Mesenteric fat pad (tissue), 1 donor: ENCODE measurements at regions not wholly inside any gene's neighbourhood (a gene's known extent, or its start where the extent isn't known, plus 50 kb on each side); places are given as distances from the start of the nearest gene placed in this dataset.
"Not testable (repeated sequence)": the region's sequence is repeated elsewhere in the genome, so short reads cannot be mapped to it uniquely, and the experiment has no call there.

Experiments
- DNase-seq: peaks from one replicate; pipeline ENCODE4 v3.0.0-alpha.2; 2020; ENCODE audit warnings: low spot score
- donor health status: DM: yes; HTN: yes; CAD: no.

DNA sequence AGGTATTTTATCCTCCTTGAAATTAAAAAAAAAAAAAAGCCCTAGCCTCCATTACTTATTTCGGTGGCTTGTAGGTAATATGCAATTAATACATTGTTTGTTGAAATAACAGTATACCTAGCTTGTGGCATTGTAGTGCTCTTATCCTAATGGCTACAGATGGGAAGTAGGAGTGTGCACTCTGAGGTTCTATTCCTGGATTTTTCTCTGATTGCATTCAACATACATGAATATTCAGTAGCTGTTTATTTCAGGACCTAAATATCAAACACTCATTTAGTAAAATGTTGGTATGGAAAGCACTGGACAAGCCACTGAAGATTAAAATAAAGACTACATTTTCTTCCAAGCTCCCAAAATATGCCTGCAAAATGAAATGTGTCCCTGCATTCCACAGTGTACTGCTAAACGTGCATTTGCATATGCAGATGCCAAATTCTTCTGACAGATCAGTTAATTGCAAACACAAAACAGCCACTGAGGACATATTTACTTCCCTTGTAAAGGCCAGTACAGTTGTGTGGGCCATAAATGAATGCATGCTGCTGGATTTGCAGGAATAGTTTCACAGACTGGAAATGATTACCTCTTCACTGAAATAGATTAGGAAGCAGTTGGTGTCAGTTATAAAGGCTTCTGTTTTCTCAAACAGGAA, 826.1 kb downstream of the PRELID2 start:
- DNase-seq = no peak

DNA sequence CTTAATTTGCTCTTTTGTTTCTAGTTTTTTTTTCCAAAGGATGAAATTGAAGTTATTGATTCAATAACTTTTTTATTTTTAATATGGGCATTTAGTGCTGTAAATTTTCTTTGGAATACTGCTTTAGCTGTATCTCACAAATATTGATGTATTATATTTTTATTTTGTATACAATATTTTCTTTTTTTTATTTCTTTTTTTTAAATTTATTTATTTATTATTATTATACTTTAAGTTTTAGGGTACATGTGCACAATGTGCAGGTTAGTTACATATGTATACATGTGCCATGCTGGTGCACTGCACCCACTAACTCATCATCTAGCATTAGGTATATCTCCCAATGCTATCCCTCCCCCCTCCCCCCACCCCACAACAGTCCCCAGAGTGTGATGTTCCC, 823.7 kb downstream of the KCTD16 start:
- DNase-seq = not testable (repeated sequence)

DNA sequence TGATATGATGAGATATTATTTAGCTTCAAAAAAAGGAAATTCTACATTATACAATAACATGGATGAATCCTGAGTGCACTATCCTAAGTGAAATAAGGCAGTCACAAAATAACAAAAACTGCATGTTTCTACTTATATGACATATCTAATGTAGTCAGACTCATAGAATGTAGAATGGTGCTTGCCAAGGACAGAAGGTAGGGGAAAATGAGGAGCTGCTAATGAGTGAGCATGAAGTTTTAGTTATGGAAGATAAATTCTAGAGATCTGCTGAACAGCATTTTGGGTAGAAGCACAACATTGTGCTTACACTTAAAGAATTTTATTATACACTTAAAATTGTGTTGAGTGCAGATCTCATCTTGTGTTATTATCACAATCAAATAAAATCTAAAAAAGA, 812.4 kb downstream of the KCTD16 start:
- no peak for DNase-seq

DNA sequence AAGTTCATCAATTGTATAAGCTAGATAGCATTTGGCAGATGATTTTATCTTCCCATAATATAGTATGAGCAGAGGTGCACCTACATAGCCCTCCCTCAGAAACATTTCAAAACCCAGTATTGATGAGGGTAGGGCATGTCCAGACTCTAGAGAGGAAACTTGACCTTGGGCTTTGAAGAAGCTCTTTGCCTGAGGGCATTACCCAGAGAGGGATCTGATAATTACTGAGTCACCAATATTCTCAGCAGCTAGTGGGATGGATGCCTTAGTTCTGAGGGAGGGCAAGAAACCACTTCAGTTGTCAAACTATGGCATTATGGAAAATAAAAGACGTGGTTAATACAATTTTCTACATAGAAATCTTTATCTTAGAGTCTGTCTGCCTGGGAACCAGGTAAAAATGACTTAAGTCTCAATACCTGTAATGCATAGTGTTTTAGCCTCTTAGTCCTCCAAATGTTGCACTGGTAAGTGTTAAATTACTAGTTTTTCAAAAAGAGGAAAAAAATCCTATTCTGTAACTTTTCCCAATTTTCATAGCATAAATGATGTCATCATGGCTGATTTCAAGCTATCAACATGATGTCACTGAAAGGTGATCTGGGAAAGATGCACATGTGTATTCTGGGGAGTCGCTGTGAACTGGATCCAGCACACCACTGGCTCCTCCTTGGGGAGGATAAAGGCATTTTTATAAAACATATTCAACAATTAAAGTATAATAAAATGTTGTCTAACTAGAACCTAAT, 809.0 kb downstream of the KCTD16 start:
- DNase-seq = no peak

DNA sequence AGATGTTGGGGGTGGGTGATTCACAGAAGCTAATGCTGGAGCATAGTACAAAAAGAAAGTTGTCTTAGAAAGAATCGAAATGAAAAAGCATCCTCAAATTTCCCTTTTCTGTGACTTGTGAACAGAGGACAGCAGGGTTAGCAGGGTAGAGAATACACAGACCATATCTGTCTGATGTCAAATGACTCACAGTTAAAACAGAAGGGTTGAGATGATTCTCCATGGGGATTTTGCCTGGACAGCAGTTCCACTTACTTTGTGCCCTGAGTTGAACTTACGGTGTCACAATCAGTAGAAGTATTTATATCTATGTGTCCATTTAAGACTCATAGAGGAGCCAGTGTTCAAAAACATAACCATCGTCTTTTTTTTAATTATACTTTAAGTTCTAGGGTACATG, 801.6 kb downstream of the KCTD16 start:
- DNase-seq = no peak

DNA sequence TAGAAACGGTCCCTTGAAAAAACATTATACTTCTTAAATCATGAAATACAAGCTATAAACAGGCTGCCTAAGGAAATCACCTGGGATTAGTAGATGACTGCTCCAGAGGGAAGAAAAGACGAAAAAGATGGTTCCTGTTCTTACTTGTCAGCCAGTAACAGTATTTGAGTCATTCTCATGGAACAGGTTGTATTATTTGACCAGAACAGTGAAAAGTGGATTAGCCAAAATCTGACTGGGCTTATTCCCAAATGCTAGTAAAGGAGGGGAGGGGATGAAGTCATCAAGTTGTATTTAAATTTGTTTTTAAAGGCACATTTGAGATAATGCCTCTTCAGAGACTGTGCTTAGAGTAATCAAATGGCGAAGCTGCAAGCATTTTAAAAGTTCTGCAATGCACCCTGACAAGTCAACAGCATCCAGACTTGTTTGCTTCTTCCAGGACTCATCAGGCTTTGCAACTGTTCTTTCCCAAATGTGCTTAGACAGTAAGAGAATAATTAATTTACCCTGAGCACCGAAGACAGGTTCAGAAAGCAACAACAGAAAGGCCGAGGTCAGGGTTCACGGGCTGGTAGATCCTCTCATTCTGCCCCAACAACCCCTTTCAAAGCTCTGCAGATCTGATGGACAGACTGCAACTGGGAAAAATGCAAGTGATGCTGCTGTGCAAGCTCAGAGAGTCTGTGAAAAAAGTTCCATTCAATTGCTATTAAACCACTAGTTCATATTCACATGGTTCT, 800.6 kb downstream of the KCTD16 start:
- DNase-seq = no peak

DNA sequence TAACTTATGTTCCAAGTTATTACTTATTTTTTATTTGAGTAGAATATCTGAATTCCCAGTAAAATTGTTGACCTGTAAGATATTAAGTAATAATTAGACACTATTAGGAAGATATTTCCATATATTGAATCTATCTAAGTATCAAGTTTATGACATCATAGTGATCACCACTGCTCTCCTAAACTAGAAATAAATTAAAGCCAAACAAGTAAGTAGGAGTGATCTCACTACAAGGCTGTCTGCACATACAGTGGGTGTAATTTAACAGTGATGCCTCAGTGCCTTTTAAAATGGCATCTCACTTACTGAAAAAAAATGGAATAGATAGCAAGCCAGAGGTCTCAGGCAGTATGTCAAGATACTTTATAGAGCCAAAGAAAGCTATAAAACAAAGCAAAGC, 789.6 kb downstream of the KCTD16 start:
- DNase-seq = no peak

DNA sequence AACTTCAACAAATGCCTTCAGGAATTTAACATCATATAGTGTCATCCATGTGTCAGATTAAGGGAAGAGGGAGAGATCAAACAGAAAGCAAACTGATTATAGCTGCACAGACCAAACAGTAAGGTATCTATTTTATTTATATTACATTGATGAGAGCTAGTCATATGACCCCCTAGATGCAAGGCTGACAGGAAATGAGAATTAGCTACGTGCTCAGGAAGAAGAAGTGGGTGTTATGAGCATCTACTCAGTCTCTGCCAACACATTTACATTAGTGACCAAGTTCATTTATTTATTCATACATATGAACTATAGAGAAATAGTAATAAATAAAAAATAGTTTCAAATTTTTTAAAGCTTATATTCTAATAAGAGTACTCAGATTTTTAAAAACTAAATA, 787.3 kb downstream of the KCTD16 start:
- DNase-seq = no peak

DNA sequence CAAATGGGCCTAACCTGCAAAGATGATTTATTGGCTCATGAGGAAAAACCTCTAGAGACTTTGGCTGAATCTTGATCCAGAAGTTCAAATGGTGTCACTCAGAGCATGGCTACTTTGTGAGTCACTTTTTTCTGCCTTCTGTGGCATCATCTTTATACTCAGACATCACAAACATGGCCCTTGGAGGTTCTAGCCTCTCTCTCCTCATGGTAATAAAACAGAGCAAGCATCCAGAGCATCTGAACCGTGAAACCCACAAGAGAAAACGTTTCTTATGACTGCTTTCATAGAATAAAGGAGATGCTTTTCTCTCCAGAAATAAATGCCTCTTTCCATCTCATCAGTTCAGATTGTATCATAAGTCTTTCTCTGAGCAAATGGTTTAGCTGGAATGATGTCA, 780.3 kb downstream of the KCTD16 start:
- DNase-seq = no peak

DNA sequence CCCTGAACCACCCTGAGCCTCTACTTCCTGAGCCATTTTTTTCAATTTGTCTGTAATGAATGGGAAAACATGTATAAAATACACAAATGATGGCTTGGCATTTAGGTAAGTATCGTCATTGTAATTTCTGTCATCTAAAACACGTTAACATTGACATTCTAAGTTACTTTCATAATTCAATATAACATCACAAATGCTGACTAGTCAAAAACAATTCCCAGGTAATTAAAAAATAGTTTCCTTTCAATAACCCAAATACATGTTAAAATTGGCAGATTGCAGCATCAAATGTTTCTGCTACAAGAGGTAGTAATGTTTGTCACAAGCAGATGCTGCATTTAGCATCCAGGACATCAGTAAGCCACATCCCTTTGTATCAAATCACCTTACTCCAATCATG, 776.4 kb downstream of the KCTD16 start:
- no peak for DNase-seq

DNA sequence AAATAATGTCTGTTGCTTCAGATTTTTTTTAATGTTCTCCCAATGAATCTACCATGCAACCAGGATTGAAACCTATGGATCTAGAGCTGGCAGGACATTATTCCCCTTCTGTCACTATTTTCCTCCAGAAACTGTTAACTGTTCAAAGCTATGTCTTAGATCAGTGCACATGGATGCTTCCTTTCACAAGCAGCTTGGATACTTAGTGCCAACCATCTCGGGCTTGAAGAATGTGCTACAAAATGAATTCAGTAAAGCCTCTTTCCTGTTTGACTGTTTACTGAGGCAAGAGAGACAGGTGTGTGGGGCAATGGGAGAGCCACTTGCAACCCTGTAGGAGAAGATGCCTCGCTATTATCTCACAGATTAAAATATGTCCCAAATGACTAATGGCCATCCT, 774.8 kb downstream of the KCTD16 start:
- DNase-seq = no peak

DNA sequence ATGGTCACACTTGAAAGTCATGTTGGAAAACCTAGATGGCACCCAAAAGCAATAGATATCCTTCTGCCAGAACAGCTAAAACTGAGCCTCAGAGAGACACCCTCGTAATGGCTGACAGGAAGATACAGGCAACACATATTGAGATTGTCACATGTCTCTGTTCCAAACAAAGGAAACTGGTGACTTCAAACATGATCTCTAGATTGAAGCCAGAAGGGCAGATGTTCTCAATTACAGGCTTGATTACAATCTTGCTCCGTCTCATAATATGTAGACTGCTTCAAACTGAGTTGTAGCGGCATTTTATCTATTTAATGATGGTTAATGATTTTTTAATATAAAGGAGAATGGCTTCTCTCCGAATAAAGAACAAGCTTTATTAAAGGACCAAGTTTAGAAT, 774.3 kb downstream of the KCTD16 start:
- DNase-seq = no peak

DNA sequence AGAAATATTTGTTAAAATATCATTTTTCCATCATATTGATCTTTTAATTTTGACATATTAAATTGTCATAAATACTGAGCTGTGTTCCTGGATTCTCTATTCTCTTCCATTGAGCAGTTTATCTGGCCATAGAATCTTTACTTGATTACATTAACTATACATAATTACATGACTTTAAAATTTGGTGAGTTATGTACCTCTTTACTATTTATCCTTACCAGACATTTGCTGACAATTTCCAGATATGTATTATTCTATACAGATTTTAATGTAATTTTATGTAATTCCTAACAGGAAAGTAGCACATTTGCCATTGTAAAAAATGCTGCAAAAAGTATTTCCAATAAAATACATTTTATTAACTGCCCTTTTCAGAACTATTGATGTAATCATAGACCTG, 770.3 kb downstream of the KCTD16 start:
- no peak for DNase-seq

DNA sequence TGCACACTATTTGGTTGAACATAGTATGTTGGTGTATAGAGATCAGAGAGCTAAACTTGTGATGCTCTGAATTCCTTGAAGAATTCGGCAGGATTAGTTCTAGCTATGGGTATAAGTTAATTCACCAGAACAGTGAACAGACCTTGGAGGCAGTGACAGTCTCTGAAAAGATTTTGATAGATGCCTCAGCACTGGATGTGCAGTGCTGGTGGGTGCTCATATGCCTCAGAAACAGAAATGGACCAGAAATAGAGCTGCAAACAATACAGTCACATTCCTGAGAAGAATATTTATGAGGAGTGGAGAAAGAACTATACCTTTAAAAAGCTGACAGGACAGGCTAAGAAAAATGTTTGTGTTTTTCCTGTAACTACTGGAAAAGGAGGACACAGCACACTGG, 747.7 kb downstream of the KCTD16 start:
- DNase-seq = no peak

DNA sequence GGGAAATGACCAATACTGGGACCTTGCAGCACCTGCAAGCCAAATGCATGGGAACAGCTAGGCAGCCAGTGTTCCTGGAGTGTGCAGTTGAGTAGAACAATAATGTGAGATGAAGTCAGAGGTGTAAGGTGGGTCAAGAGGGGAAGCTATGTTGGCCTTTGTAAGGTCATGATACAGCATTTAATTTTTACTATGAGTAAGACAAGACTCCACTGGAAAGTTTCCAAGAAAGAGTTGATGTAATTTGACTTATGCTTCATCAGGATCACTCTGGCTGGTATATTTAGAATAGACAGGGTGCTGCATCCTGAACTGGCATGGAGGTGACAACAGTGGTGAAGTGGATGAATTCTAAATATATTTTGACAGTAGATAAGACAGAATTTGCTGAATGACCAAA, 744.8 kb downstream of the KCTD16 start:
- DNase-seq = no peak

DNA sequence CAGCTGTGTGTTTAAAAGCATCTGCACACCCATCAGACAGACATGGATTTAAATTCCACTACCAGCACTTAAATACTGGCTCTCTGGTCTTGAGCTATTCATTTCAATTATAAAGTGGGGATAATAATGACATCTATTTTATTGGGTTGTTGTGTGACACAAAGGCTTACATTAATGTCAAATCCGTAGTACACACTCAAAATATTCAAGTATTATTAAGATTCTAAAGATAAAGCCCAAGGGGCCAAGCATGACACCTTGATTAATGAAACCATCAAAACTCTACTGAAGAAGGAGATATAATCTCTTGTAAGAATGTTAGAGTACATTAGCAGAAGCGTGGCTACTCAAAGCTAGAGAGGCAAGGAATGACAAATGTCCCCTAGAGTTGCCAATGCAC, 743.0 kb downstream of the KCTD16 start:
- DNase-seq = no peak

DNA sequence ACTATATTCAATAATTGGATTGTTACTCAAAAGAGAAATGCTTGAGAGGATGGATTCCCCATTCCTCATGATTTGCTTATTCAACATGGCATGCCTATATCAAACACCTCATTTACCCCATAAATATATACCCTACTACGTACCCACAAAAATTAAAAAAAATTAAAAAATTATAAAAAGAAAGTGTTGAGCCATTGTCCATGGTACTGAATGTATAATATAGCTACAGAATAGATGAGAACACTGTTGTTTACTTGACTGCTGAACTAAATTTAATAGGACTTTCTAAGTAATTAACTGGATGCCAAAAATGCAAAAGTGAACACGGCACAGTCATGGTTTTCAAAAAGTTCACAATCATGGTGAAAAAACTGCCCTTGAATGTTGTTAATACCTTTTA, 725.8 kb downstream of the KCTD16 start:
- no peak for DNase-seq

DNA sequence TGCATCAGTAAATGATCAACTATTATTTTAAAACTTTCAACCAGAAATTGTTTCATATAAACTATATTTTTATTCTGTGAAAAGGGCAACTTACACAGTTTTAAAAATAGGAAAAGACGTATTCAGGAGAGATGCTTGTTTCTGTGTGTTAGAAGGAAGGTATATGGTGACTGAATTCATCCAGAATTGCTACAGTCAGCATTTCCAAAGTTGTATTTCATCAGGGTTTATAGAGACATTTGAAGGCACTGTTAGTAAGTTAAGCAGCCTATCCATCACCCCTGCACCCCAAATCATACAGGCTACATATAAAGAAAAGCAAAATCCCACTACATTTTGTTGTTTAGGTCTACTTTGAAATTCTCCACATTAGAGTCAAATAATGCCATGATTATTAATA, 716.0 kb downstream of the KCTD16 start:
- no peak for DNase-seq

DNA sequence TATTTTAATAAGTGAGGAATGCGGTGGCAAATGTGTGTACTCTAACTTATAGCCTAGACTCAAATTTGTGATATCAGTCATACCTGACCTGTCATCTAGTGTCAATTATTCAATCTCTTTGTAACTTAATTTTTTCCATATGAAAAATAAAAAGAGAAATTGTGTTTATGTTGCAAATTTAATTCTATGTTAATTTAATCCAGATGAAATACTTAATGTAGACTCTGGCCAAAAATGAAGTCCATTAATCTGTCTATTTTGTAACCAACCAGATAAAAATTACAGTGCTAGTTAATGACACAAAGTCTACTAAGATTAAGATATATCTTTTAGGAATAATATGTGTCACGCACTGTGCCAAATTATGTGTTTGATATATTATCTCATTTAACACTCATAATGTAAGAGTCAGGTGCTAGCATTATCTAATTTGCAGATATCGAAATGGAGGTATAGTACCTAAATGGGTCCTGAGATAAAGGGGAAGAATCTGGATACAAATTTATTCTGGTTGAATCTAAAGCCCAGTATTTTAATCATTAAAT, 712.1 kb downstream of the KCTD16 start:
- no peak for DNase-seq

DNA sequence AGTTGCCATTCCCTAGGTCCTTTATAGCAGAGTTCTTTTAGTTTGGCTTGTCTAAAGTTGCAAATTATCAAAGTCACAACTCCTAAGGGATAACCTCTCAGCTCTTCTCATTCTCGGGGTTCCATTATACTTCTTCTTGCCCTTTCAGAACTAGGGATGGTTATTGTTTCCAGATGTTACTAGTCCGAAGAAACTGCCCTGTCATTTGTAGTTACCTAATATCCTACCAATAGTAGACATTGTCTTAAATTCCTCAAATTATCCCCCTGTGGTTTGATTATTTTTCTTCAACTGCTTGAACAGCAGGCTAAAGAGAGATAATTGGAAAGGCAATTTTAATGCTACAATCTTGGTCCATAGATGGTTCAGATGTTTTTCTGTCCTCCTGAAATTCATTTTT, 709.8 kb downstream of the KCTD16 start:
- no peak for DNase-seq

DNA sequence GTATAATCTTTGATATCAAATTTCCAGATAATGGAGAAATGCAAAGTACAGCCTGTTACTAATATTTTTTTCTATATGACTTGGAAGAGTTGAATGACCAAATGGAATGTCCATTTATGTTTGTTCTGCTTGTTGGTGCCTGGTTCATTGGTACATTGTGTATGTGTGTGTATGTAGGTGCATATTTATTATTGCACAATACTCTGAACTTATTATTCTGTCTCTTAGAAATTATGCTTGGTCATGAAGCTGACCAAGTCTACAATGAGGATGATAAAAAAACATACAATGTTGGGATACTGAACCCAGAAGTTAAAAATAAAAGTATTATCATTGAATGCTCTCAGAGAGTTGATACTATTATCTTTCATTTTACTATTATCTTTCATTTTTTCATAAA, 706.3 kb downstream of the KCTD16 start:
- DNase-seq = no peak

DNA sequence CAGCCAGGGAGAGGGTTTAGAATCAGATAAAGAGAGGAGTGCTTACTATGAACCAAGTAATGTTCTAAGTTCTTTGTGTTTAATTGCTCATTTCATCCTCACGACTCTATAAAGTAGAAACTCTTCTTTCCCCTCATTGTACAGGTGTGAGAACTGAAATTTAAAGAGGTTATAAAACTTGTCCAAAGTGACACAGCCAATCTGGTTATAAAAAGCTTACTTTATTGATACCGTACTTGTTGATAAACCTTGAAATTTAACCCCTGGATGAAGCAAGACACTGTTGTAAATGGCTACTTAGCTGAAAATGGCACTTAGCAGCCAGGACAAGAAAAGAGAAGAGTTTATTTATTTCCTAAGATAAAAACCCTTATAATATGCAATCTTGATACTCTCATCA, 702.4 kb downstream of the KCTD16 start:
- no peak for DNase-seq
